DND-41 (cell line): ENCODE measurements at regions not wholly inside any gene's neighbourhood (a gene's known extent, or its start where the extent isn't known, plus 50 kb on each side); places are given as distances from the start of the nearest gene placed in this dataset.

Experiments
- ATAC-seq: fragments of 200-7000 bp; cut with Tn5 transposase; 3 replicates; pipeline ENCODE4 v1.9.1; 2021; ENCODE audit warnings: low read depth; ENCODE audit not compliant: insufficient read depth
- DNase-seq: peaks from one replicate; pipeline ENCODE4 v3.0.0-alpha.2; 2020
- H2AFZ ChIP-seq: 2 replicates; pipeline ENCODE4 v1.6.0; 2012; ENCODE audit warnings: low read depth, low read length
- H3K27ac ChIP-seq: 2 replicates; pipeline ENCODE4 v1.5.1; 2012; ENCODE audit warnings: low read length, inconsistent platforms
- H3K27me3 ChIP-seq: fragments of 200-600 bp; sonication (generic); 2 replicates; pipeline ENCODE4 v1.6.0; 2012; ENCODE audit warnings: low read length, mild to moderate bottlenecking, inconsistent platforms; ENCODE audit not compliant: insufficient read depth, poor library complexity
- H3K36me3 ChIP-seq: 2 replicates; pipeline ENCODE4 v1.5.1; 2012; ENCODE audit warnings: low read length, inconsistent platforms; ENCODE audit not compliant: insufficient read depth
- H3K4me1 ChIP-seq: 2 replicates; pipeline ENCODE4 v1.5.1; 2012; ENCODE audit warnings: mild to moderate bottlenecking, low read length; ENCODE audit not compliant: insufficient read depth
- H3K4me2 ChIP-seq: 2 replicates; pipeline ENCODE4 v1.6.0; 2012; ENCODE audit warnings: mild to moderate bottlenecking, moderate library complexity, low read length, inconsistent platforms; ENCODE audit not compliant: insufficient read depth
- H3K4me3 ChIP-seq, 2 experiments: fragments of 200-600 bp in 1 of 2; shearing (Covaris generic) in 1 of 2; 2 replicates each; pipeline ENCODE4 v1.5.1; 2012 to 2016; ENCODE audit warnings: inconsistent platforms in 2 of 2, low read length in 2 of 2, mild to moderate bottlenecking in 2 of 2, low read depth in 1 of 2, moderate library complexity in 1 of 2
- H3K79me2 ChIP-seq: 2 replicates; pipeline ENCODE4 v1.6.0; 2012; ENCODE audit warnings: low read length, inconsistent platforms; ENCODE audit not compliant: insufficient read depth
- H3K9ac ChIP-seq: 2 replicates; pipeline ENCODE4 v1.6.0; 2012; ENCODE audit warnings: low read depth, mild to moderate bottlenecking, inconsistent platforms, low read length, moderate library complexity
- H3K9me3 ChIP-seq: 2 replicates; pipeline ENCODE4 v1.5.1; 2012; ENCODE audit warnings: low read length, moderate library complexity, mild to moderate bottlenecking, inconsistent platforms; ENCODE audit not compliant: insufficient read depth, severe bottlenecking
- H4K20me1 ChIP-seq: 2 replicates; pipeline ENCODE4 v1.6.0; 2012; ENCODE audit warnings: low read length; ENCODE audit not compliant: insufficient read depth
- EZH2 ChIP-seq: IDR thresholded peaks from 3 replicates; pipeline ENCODE4 v1.6.1; 2012; ENCODE audit warnings: borderline replicate concordance, low read depth, mild to moderate bottlenecking, moderate library complexity, low read length, inconsistent platforms; ENCODE audit not compliant: severe bottlenecking
- TF ChIP-seq, protein P1 (sequence below): IDR thresholded peaks from 2 replicates; pipeline ENCODE4 v1.5.1; 2012; ENCODE audit warnings: borderline replicate concordance, low read length, moderate library complexity, mild to moderate bottlenecking; ENCODE audit not compliant: poor library complexity, severe bottlenecking; ENCODE audit errors: extremely low read depth

DNA sequence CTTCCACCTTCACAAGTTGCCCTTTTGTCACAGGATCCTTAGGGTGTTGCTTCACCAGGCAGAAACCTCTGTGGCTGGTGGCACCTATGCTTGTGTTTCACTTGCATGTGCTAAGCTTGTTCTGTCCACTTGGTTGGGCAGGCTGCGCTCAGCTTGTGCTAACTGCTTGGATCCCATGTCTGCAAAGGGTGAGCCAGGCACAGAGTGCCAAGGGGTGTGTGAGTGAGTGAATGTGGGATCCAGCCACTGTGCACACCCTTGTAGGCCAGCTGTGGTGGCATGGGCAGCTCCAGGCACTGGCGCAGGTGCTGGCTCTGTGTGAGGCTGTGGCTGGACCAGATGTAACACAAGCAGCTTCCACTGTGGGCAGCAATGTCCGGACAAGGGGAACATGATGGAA, 728.7 kb upstream of the ROBO1 start:
- no peak overlapping the region for H3K27ac ChIP-seq
- no peaks in the 10 kb centered on the region for H4K20me1 ChIP-seq
- no peak overlapping the region for H2AFZ ChIP-seq
- H3K36me3 ChIP-seq = no peaks in the 10 kb centered on the region
- no peaks in the 10 kb centered on the region for H3K27me3 ChIP-seq
- DNase-seq = no peak
- no peak for TF ChIP-seq EZH2
- TF ChIP-seq, protein P1, sequence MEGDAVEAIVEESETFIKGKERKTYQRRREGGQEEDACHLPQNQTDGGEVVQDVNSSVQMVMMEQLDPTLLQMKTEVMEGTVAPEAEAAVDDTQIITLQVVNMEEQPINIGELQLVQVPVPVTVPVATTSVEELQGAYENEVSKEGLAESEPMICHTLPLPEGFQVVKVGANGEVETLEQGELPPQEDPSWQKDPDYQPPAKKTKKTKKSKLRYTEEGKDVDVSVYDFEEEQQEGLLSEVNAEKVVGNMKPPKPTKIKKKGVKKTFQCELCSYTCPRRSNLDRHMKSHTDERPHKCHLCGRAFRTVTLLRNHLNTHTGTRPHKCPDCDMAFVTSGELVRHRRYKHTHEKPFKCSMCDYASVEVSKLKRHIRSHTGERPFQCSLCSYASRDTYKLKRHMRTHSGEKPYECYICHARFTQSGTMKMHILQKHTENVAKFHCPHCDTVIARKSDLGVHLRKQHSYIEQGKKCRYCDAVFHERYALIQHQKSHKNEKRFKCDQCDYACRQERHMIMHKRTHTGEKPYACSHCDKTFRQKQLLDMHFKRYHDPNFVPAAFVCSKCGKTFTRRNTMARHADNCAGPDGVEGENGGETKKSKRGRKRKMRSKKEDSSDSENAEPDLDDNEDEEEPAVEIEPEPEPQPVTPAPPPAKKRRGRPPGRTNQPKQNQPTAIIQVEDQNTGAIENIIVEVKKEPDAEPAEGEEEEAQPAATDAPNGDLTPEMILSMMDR = no peak
- no peak overlapping the region for H3K4me2 ChIP-seq
- no peak overlapping the region for H3K9ac ChIP-seq
- no peaks in the 10 kb centered on the region for H3K4me1 ChIP-seq
- no peak overlapping the region for H3K4me3 ChIP-seq
- ATAC-seq = no peak
- no peaks in the 10 kb centered on the region for H3K79me2 ChIP-seq
- H3K9me3 ChIP-seq = peaks cover 11% of the 10 kb centered on the region

DNA sequence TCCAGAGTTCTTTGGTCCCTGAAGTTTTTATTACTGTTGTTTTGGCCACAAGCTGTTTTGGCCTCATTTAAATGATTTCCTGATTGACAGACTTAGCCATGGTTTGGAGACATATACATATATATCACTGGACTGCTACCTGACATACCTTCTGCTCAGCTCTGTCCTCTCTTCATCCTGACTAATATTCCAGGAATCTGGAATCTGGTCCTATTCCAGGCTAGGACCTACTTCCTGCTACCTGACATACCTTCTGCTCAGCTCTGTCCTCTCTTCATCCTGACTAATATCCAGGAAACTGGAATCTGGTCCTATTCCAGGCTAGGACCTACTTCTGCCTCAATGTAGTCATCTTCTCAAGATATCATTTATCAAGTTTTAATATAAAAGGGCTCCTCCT, 724.4 kb upstream of the ROBO1 start:
- Histone ChIP-seq H3K4me1 (no peaks in the 10 kb centered on the region), H4K20me1 (no peaks in the 10 kb centered on the region), H3K27ac (no peak overlapping the region), H3K9ac (no peak overlapping the region), H3K4me3 (no peak overlapping the region), H3K79me2 (no peaks in the 10 kb centered on the region), H3K36me3 (no peaks in the 10 kb centered on the region), H3K4me2 (no peak overlapping the region), H3K27me3 (no peaks in the 10 kb centered on the region), H3K9me3 (peaks cover 7% of the 10 kb centered on the region), H2AFZ (no peak overlapping the region)
- TF ChIP-seq, protein P1 = no peak
- TF ChIP-seq EZH2 = no peak
- ATAC-seq (no peak), DNase-seq (no peak)

DNA sequence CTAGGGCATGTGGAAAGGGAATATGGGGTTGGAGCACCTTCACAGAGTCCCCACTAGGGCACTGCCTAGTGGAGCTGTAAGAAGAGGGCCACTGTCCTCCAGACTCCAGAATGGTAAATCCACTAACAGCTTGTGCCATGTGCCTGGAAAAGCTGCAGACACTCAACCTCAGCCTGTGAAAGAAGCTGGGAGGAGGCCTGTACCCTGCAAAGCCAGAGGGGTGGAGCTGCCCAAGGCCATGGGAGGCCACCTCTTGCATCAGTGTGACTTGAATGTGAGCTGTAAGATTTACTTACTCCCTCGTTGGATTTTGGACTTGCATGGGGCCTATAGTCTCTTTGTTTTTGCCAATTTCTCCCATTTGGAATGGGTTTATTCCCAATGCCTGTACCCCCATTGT, 705.2 kb upstream of the ROBO1 start:
- TF ChIP-seq, protein P1 = no peak
- TF ChIP-seq EZH2 = no peak
- Histone ChIP-seq H3K4me2 (no peak overlapping the region), H3K79me2 (no peaks in the 10 kb centered on the region), H3K9ac (no peak overlapping the region), H3K4me1 (no peaks in the 10 kb centered on the region), H3K27ac (no peak overlapping the region), H3K27me3 (no peaks in the 10 kb centered on the region), H3K36me3 (no peaks in the 10 kb centered on the region), H3K9me3 (no peaks in the 10 kb centered on the region), H4K20me1 (no peaks in the 10 kb centered on the region), H3K4me3 (no peak overlapping the region), H2AFZ (no peak overlapping the region)
- ATAC-seq (no peak), DNase-seq (no peak)

DNA sequence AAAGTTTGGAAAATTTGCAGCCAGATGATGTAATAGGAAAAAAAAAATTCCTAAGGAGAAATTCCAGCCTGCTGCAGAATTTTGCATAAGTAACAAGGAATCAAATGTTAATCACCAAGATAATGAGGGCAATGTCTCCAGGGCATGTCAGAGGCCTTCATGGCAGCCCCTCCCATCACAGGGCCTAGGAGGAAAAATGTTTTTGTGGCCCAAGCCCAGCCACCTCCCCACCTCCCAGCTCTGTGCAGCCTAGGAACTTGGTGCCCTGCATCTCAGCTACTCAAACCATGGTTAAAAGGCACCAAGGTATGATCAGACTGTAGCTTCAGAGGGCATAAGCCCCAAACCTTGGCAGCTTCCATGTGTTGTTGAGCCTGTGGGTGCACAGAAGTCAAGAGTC, 704.7 kb upstream of the ROBO1 start:
- ATAC-seq (no peak), DNase-seq (no peak)
- Histone ChIP-seq H3K4me2 (no peak overlapping the region), H3K9me3 (no peaks in the 10 kb centered on the region), H3K4me3 (no peak overlapping the region), H3K4me1 (no peaks in the 10 kb centered on the region), H3K36me3 (no peaks in the 10 kb centered on the region), H3K27ac (no peak overlapping the region), H4K20me1 (no peaks in the 10 kb centered on the region), H3K79me2 (no peaks in the 10 kb centered on the region), H3K9ac (no peak overlapping the region), H3K27me3 (no peaks in the 10 kb centered on the region), H2AFZ (no peak overlapping the region)
- TF ChIP-seq EZH2 = no peak
- TF ChIP-seq, protein P1 = no peak
